Heart right ventricle (tissue), 16 donors: ENCODE measurements at regions not wholly inside any gene's neighbourhood (a gene's known extent, or its start where the extent isn't known, plus 50 kb on each side); places are given as distances from the start of the nearest gene placed in this dataset.

Experiments used
- ATAC-seq, 8 donors: fragments of 200-7000 bp; cut with Tn5 transposase; one replicate each; pipeline ENCODE4 v1.9.1; 2020; ENCODE audit warnings: mild to moderate bottlenecking in 8 of 8, moderate library complexity in 8 of 8, moderate number of reproducible peaks in 1 of 8
- DNase-seq, 2 donors: peaks; one replicate each; pipeline ENCODE4 v3.0.0-alpha.2; 2020
- H3K27ac ChIP-seq, 10 donors: fragments of 200-600 bp; sonication (generic) in 2 of 10; one replicate each; pipeline versions ENCODE4 v1.5.0 to v1.8.0; 2020 to 2022; ENCODE audit warnings: mild to moderate bottlenecking in 3 of 10
- H3K27me3 ChIP-seq, 7 donors: fragments of 200-600 bp; one replicate each; pipeline ENCODE4 v1.8.0; 2021 to 2022; ENCODE audit warnings: mild to moderate bottlenecking in 2 of 7
- H3K36me3 ChIP-seq, 9 donors: fragments of 200-600 bp; sonication (generic) in 1 of 9; one replicate each; pipeline versions ENCODE4 v1.5.0 to v1.8.0; 2020 to 2022; ENCODE audit warnings: mild to moderate bottlenecking in 2 of 9
- H3K4me1 ChIP-seq, 9 donors: fragments of 200-600 bp; sonication (generic) in 1 of 9; one replicate each; pipeline versions ENCODE4 v1.5.0 to v1.8.0; 2020 to 2022; ENCODE audit warnings: mild to moderate bottlenecking in 4 of 9
- H3K4me3 ChIP-seq, 10 donors: fragments of 200-600 bp; sonication (generic) in 2 of 10; one replicate each; pipeline versions ENCODE4 v1.5.0 to v1.8.0; 2020 to 2022; ENCODE audit warnings: mild to moderate bottlenecking in 7 of 10, moderate library complexity in 2 of 10
- H3K9me3 ChIP-seq, 11 donors: fragments of 200-600 bp in 10 of 11; sonication (generic) in 2 of 11; one replicate each; pipeline versions ENCODE4 v1.5.0 to v1.8.0; 2013 to 2022; ENCODE audit warnings: mild to moderate bottlenecking in 2 of 11, control low read depth in 1 of 11, moderate library complexity in 1 of 11
- CTCF ChIP-seq, 9 donors: fragments of 200-600 bp; sonication (generic) in 2 of 9; IDR thresholded peaks; one replicate each; pipeline versions ENCODE4 v1.5.0 to v1.8.0; 2021 to 2022; ENCODE audit warnings: antibody characterized with exemption in 9 of 9, mild to moderate bottlenecking in 5 of 9, moderate library complexity in 1 of 9
- WGBS, 2 donors: extraction: QIAGEN DNeasy Blood & Tissue Kit; methylation state at CpG; one replicate each; pipeline ENCODE4 v1.1.7; 2013; ENCODE audit warnings: inconsistent platforms in 1 of 2; 5-methylcytosine and 5-hydroxymethylcytosine counted together
- intact Hi-C, 10 donors: fragments of 100-400 bp; cut with DNase I; formaldehyde crosslinking; loops; one replicate each; pipeline versions ENCODE4 v1.11.1 to v1.14.2; 2022
- donor health status: Arrhythmogenic right ventricular cardiomyopathy.
- donor health status: ischemic (EF 13 %, LVEDD 7.1; RV severe dilation, severe dysfunction).
- donor health status: healthy with polysubstance abuse.
- donor health status: DM: no; HTN: yes; CAD: no.
- donor health status: DM: no; HTN: no; CAD: no.
- donor health status: ischemic (EF 25% LVEDD 6.9; RV normal size, moderate dysfunction).
- donor health status: ischemic (EF 25% LVEDD 5.7; RV mildly dilated, moderate dysfunction).
- donor health status: healthy.
- donor health status: DM: yes; HTN: yes; CAD: no.
- donor health status: Ischemic cardiomyopathy.
- donor health status: ischemic (EF 35%, LVEDD 5.7; RV mildly dilated, moderate dysfunction).
- donor health status: nonischemic (EF 11% LVEDD 7.7; RV severe dilation, severe dysfunction).
- donor health status: DM: yes; HTN: yes; CAD: no.
- donor health status: PGD.
- donor health status: ischemic (EF 29% LVEDD 5.4; RV normal size, mild dysfunction).
- donor health status: nonischemic (EF 23%, LVEDD 6.1; RV moderate dilation, normal function).

- TF ChIP-seq CTCF (IDR thresholded peaks at IDR 0.05), result no peak
Measured at GRCh38 chr12:14275886-14276285, 89.6 kb upstream of the ATF7IP start.

GRCh38 chr12:14278294-14278953 lies 87.1 kb upstream of the ATF7IP start:
- intact Hi-C loops, result no loop called here
- TF ChIP-seq CTCF (IDR thresholded peaks at IDR 0.05), result no peak
- H3K36me3 ChIP-seq, result no peaks in the 10 kb centered on the region
- peaks cover 0 to 27% (median 0%) of the 10 kb centered on the region in 9 donors for H3K4me1 ChIP-seq
- peaks cover 0 to 6% (median 0%) of the 10 kb centered on the region in 11 donors for H3K9me3 ChIP-seq
- DNase-seq (no peak), ATAC-seq (no peak)
- 33 to 94% methylated on average over 1 of the region's 1 CpG for WGBS, 2 donors
- no peaks in the 10 kb centered on the region for H3K27me3 ChIP-seq
- H3K27ac ChIP-seq, result no peak overlapping the region
- no peak overlapping the region for H3K4me3 ChIP-seq

More at GRCh38 chr12:14275886-14276285, 89.6 kb upstream of the ATF7IP start:
- DNase-seq (no peak), ATAC-seq (peak in 1 of 8 donors; percentile 47)
- peaks cover 0 to 40% (median 0%) of the 10 kb centered on the region in 9 donors for H3K4me1 ChIP-seq
- H3K27me3 ChIP-seq, result no peaks in the 10 kb centered on the region
- no peak overlapping the region for H3K4me3 ChIP-seq
- H3K9me3 ChIP-seq, result peaks cover 0 to 9% (median 0%) of the 10 kb centered on the region in 11 donors
- no peaks in the 10 kb centered on the region for H3K36me3 ChIP-seq
- intact Hi-C loops, result no loop called here
- H3K27ac ChIP-seq, result peak overlapping the region in 1 of 10 donors; percentile 61
- 74 to 77% methylated on average over 1 of the region's 1 CpG for WGBS, 2 donors

- Histone ChIP-seq H3K36me3 (no peaks in the 10 kb centered on the region), H3K27me3 (no peaks in the 10 kb centered on the region), H3K4me1 (peaks cover 0 to 16% (median 0%) of the 10 kb centered on the region in 9 donors), H3K4me3 (no peak overlapping the region), H3K27ac (no peak overlapping the region), H3K9me3 (peaks cover 0 to 6% (median 0%) of the 10 kb centered on the region in 11 donors)
- ATAC-seq (no peak), DNase-seq (no peak)
- intact Hi-C loops, result no loop called here
- 86 to 91% methylated on average over 6 of the region's 6 CpGs for WGBS, 2 donors
- TF ChIP-seq CTCF (IDR thresholded peaks at IDR 0.05), result no peak
Measured at GRCh38 chr12:14279845-14280244, 85.6 kb upstream of the ATF7IP start.

- no peak for DNase-seq
- Histone ChIP-seq H3K36me3 (no peaks in the 10 kb centered on the region), H3K4me3 (no peak overlapping the region), H3K9me3 (peaks cover 0 to 6% (median 0%) of the 10 kb centered on the region in 11 donors), H3K4me1 (peaks cover 0 to 5% (median 0%) of the 10 kb centered on the region in 9 donors), H3K27ac (no peak overlapping the region), H3K27me3 (no peaks in the 10 kb centered on the region)
- no peak for TF ChIP-seq CTCF (IDR thresholded peaks at IDR 0.05)
- WGBS, 2 donors, result 97 to 98% methylated on average over 5 of the region's 5 CpGs
- intact Hi-C loops, result no loop called here
- no peak for ATAC-seq
Measured at GRCh38 chr12:14280921-14281320, 84.6 kb upstream of the ATF7IP start.
